ENCODE measurements at regions not wholly inside any gene's neighbourhood (a gene's known extent, or its start where the extent isn't known, plus 50 kb on each side); places are given as distances from the start of the nearest gene placed in this dataset.

DNA sequence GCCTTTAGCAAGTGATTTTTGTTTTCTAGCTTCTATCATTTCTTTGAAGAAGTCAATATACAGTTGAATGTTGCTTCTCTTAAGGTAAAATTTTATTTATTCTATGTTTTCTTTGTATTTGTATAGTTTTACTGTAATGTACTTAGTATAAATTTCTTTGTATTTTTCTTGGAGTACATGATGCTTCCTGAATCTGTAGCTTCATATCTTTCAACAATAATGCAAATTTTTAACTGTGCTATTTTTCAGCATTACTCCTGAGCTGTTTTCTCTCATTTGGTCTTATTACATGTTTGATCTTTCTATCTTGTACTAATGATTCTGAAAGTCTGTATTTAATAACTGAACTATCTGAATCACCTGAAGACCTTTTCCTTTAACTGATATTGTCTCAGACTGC lies 253.9 kb upstream of the NXPH2 start:
- intact Hi-C loops (cut with micrococcal nuclease) = no loop called here
- Mint-ChIP-seq H3K4me3 (ENCODE audit: unreplicated experiment) (no peak overlapping the region), H3K36me3 (ENCODE audit: insufficient read depth, unreplicated experiment) (peaks cover 5% of the 10 kb centered on the region), H3K9me3 (ENCODE audit: unreplicated experiment) (no peaks in the 10 kb centered on the region), H3K27ac (ENCODE audit: low read depth, unreplicated experiment) (no peak overlapping the region), H3K4me1 (ENCODE audit: insufficient read depth, unreplicated experiment) (no peaks in the 10 kb centered on the region), H3K27me3 (ENCODE audit: insufficient read depth, unreplicated experiment) (peaks cover 67% of the 10 kb centered on the region)
- BruUV-seq (replicated peaks) = no TSS peak
- no peak for DNase-seq (ENCODE audit: unreplicated experiment)
- CTCF ChIA-PET = no interaction called here
- TF ChIP-seq, protein P1, sequence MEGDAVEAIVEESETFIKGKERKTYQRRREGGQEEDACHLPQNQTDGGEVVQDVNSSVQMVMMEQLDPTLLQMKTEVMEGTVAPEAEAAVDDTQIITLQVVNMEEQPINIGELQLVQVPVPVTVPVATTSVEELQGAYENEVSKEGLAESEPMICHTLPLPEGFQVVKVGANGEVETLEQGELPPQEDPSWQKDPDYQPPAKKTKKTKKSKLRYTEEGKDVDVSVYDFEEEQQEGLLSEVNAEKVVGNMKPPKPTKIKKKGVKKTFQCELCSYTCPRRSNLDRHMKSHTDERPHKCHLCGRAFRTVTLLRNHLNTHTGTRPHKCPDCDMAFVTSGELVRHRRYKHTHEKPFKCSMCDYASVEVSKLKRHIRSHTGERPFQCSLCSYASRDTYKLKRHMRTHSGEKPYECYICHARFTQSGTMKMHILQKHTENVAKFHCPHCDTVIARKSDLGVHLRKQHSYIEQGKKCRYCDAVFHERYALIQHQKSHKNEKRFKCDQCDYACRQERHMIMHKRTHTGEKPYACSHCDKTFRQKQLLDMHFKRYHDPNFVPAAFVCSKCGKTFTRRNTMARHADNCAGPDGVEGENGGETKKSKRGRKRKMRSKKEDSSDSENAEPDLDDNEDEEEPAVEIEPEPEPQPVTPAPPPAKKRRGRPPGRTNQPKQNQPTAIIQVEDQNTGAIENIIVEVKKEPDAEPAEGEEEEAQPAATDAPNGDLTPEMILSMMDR (IDR thresholded peaks at IDR 0.05; ENCODE audit: unreplicated experiment) = no peak
- POLR2A ChIA-PET = no interaction called here

DNA sequence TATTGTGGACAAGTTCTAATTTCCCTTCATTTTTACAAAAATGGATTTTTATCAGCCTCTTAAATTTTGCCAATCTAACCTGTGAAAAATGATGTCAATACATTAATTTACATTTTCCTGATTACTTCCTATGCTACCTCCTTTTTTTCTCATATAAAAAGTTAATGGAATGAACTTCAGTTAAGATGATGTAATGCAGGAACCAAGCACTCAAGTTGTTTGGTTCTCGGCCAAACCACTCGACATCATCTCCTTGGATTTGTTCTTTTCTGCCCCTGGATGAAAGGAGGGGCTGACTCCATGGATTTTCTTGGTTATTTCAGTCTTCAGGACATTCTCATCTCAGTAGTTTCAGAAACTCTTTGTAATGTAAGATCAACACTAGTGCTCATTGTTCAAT lies 253.1 kb upstream of the NXPH2 start:
- no peaks in the 10 kb centered on the region for H3K4me1 Mint-ChIP-seq (ENCODE audit: insufficient read depth, unreplicated experiment)
- no peak overlapping the region for H3K4me3 Mint-ChIP-seq (ENCODE audit: unreplicated experiment)
- POLR2A ChIA-PET = no interaction called here
- BruUV-seq (replicated peaks) = no TSS peak
- peak; percentile 40 for DNase-seq (ENCODE audit: unreplicated experiment)
- no peaks in the 10 kb centered on the region for H3K9me3 Mint-ChIP-seq (ENCODE audit: unreplicated experiment)
- peaks cover 5% of the 10 kb centered on the region for H3K36me3 Mint-ChIP-seq (ENCODE audit: insufficient read depth, unreplicated experiment)
- CTCF ChIA-PET = no interaction called here
- TF ChIP-seq, protein P1 (IDR thresholded peaks at IDR 0.05; ENCODE audit: unreplicated experiment) = no peak
- peaks cover 67% of the 10 kb centered on the region for H3K27me3 Mint-ChIP-seq (ENCODE audit: insufficient read depth, unreplicated experiment)
- H3K27ac Mint-ChIP-seq (ENCODE audit: low read depth, unreplicated experiment) = no peak overlapping the region
- intact Hi-C loops (cut with micrococcal nuclease) = no loop called here

DNA sequence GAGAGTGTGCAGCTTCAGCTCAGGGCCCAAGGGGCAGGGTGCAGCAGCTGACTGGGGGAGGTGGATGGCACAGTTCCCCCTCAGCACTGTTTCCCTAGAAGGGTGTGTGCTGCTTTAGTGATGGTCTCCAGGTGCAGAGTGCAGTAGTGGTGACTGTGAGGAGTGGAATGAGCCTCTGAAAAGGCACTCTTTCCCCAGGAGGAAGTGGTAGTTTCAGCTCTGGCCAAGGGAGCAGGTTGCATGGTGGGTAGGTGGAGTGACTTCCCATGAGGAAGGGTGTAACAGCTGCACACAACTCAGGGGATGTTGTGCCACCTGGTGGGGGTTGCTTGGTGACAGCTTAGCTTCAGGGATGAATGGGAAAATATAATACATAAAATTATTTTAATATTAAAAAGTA lies 251.5 kb upstream of the NXPH2 start:
- Mint-ChIP-seq H3K27ac (ENCODE audit: low read depth, unreplicated experiment) (no peak overlapping the region), H3K4me1 (ENCODE audit: insufficient read depth, unreplicated experiment) (no peaks in the 10 kb centered on the region), H3K36me3 (ENCODE audit: insufficient read depth, unreplicated experiment) (peaks cover 5% of the 10 kb centered on the region), H3K4me3 (ENCODE audit: unreplicated experiment) (no peak overlapping the region), H3K27me3 (ENCODE audit: insufficient read depth, unreplicated experiment) (peaks cover 53% of the 10 kb centered on the region), H3K9me3 (ENCODE audit: unreplicated experiment) (no peaks in the 10 kb centered on the region)
- POLR2A ChIA-PET = no interaction called here
- DNase-seq (ENCODE audit: unreplicated experiment) = peak; percentile 18
- CTCF ChIA-PET = interaction anchor here (0.8 to 1.7 kb wide), 6 partner anchors 10 to 187 kb away, joined by 3 to 7 read pairs (median 4); no protein-coding TSS in a partner anchor
- TF ChIP-seq, protein P1 (IDR thresholded peaks at IDR 0.05; ENCODE audit: unreplicated experiment) = no peak
- intact Hi-C loops (cut with micrococcal nuclease) = loop anchor here (1.0 kb wide), 1 partner anchor 108 kb away; no protein-coding TSS in a partner anchor
- no TSS peak for BruUV-seq (replicated peaks)

DNA sequence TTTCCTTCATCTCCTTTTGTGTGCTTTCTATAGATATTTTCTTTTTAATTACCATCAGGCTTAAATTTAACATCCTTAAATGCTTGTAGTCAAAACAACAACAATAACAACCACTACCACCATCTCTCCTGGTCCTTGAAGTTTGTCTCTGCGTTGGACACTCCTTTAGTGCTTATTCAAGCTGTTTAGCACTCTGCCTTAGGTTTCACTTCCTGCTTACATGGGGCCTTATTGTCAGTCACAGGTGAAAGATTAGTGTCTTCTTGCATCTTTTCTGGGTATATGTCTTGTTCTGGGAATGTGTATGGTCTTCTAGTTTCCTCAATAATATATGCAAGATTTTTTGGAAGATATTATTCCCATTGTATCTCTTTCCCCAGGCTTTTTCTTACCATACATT lies 240.1 kb upstream of the NXPH2 start:
- Mint-ChIP-seq H3K36me3 (ENCODE audit: insufficient read depth, unreplicated experiment) (peaks cover 6% of the 10 kb centered on the region), H3K27me3 (ENCODE audit: insufficient read depth, unreplicated experiment) (peaks cover 47% of the 10 kb centered on the region), H3K27ac (ENCODE audit: low read depth, unreplicated experiment) (no peak overlapping the region), H3K4me1 (ENCODE audit: insufficient read depth, unreplicated experiment) (no peaks in the 10 kb centered on the region), H3K9me3 (ENCODE audit: unreplicated experiment) (peaks cover 9% of the 10 kb centered on the region), H3K4me3 (ENCODE audit: unreplicated experiment) (no peak overlapping the region)
- ChIA-PET CTCF (interaction anchor here (0.7 kb wide), 1 partner anchor 929 kb away, joined by 4 read pairs; no protein-coding TSS in a partner anchor), POLR2A (no interaction called here)
- intact Hi-C loops (cut with micrococcal nuclease) = no loop called here
- no TSS peak for BruUV-seq (replicated peaks)
- TF ChIP-seq, protein P1 (IDR thresholded peaks at IDR 0.05; ENCODE audit: unreplicated experiment) = no peak
- DNase-seq (ENCODE audit: unreplicated experiment) = no peak

All from MCF 10A (cell line).